Activated CD4-positive, alpha-beta T cell treated with anti-CD3 and anti-CD28 coated beads, Interleukin-2, amount 10 ng/mL, durations not matched to agents 24 days and 14 days (primary cell): ENCODE measurements at regions not wholly inside any gene's neighbourhood (a gene's known extent, or its start where the extent isn't known, plus 50 kb on each side); places are given as distances from the start of the nearest gene placed in this dataset.

Experiments
- DNase-seq: peaks from one replicate; pipeline ENCODE4 v3.0.0; 2022
- H3K27ac Mint-ChIP-seq: one replicate; pipeline ENCODE4 v1.8.0; 2022; ENCODE audit warnings: mild to moderate bottlenecking, mixed read lengths
- H3K27me3 Mint-ChIP-seq: one replicate; pipeline ENCODE4 v1.8.0; 2022; ENCODE audit warnings: mixed read lengths
- H3K36me3 Mint-ChIP-seq: one replicate; pipeline ENCODE4 v1.8.0; 2022; ENCODE audit warnings: low read depth, mild to moderate bottlenecking, mixed read lengths
- H3K4me1 Mint-ChIP-seq: one replicate; pipeline ENCODE4 v1.8.0; 2021; ENCODE audit warnings: mixed read lengths
- H3K4me3 Mint-ChIP-seq: one replicate; pipeline ENCODE4 v1.8.0; 2022; ENCODE audit warnings: mild to moderate bottlenecking, moderate library complexity, mixed read lengths
- H3K9me3 Mint-ChIP-seq: one replicate; pipeline ENCODE4 v1.8.0; 2021; ENCODE audit warnings: mixed read lengths
- intact Hi-C: fragments of 100-400 bp; cut with micrococcal nuclease; formaldehyde crosslinking; loops from one replicate; pipeline ENCODE4 v1.15.1; 2023

DNA sequence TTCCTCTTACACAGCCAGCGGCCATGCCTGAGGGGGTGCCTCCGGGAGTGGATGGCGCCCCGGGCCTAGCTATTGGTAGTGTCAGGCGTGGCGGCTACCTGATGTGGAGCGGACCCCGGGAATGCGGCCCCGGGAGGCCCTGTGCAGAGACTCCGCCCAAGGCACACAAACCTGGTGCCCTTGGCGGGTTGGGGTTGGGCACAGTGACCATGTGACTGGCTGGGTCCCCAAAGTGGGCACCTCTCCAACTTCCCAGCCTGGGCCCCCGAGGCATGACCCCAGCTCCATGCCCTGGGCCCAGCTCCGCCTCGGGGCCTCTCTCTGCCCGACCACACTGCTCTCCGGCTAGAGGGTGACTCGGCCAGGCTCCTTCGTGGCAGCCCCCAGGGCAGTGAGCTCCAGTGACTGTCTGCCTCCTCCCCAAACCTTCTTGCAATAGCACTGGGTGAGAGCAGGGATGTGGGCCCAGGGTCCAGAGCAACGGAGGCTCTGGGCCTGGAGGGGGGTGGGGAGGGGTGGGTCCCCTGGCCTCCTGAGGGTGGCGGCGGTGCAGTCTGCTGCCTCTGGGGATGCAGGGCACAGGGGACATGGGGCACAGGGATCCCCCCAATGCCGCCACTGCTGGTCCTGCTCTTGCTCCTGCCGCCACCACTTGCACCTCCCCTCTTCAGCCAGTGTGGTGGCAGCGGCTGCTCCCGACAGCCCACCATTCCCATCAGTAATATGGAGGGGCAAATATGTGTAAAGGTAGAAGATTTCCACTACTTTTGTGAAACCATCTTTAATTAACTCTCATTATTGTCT, 942.9 kb upstream of the EPHA7 start:
- H3K4me3 Mint-ChIP-seq: no peak overlapping the region
- no peak for DNase-seq
- H3K27ac Mint-ChIP-seq: no peak overlapping the region
- intact Hi-C loops: no loop called here
- H3K9me3 Mint-ChIP-seq: no peaks in the 10 kb centered on the region
- H3K36me3 Mint-ChIP-seq: no peaks in the 10 kb centered on the region
- H3K4me1 Mint-ChIP-seq: no peaks in the 10 kb centered on the region
- no peaks in the 10 kb centered on the region for H3K27me3 Mint-ChIP-seq

DNA sequence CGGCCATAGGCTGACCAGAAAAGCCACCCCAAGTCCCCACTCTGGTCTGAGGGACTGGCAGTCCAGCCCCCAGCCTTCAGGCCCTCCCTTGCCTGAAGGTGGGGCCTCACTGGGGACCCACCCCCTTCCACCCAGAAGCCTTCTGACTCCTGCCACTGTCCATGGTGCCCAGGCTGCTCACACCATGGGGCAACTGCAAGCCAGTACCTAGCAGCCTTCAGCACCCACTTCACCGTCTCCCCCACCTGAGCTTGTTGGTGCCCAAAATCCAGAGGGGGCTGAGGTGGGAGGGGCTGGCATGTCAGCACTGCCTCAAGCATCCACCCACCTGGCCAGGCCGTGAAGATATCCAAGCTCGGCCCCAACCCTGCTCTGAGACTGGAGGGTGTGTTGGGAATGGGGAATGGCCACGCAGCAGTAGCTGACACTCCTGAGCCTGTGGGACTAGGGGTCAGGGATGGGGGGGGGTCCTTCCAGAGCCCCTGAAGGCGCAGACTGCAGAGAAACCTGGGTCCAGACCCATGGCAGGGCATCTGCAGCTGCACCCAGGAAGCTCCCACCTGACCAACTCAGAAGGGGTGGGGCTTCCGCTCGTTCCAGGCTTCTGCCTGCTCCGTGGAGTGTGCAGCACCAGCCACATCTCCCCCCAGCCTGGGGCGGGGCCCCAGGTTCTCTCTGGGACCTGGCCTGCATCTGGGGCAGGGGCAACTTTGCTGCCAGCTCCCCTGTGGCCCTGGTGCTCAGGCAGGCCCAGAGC, 942.1 kb upstream of the EPHA7 start:
- Mint-ChIP-seq H3K4me1 (no peaks in the 10 kb centered on the region), H3K27me3 (no peaks in the 10 kb centered on the region), H3K4me3 (no peak overlapping the region), H3K36me3 (no peaks in the 10 kb centered on the region), H3K9me3 (no peaks in the 10 kb centered on the region), H3K27ac (no peak overlapping the region)
- intact Hi-C loops: no loop called here
- DNase-seq: no peak

DNA sequence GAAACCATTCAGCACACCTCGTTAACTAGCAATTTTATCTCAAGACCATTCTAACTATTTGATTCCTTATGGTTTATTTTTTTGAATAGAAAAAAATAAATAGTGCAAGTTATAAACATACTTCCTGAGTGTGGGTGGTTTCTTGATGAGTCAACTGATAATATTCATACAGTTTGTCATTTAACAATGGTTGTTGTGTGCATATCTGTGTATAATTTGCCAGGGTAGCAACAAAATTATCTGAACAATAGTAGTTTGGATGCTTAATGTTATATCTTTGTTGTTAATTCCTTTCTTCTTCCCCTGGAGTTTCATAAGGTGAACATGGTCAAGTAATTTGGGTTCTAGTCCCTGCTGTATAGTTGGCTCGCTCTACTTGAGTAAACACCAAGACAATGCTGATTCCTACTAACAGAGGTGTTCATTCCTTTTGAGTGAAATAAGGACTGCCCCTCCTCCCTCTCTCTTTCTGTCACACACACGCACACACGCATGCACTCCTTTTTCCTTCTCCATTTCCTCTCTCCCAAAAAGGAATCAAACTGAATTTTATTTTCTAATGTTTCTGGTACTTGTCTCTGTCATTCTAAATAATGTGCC, 938.1 kb upstream of the EPHA7 start:
- H3K27me3 Mint-ChIP-seq: no peaks in the 10 kb centered on the region
- no peak for DNase-seq
- no peak overlapping the region for H3K27ac Mint-ChIP-seq
- no peaks in the 10 kb centered on the region for H3K4me1 Mint-ChIP-seq
- H3K9me3 Mint-ChIP-seq: no peaks in the 10 kb centered on the region
- intact Hi-C loops: no loop called here
- H3K36me3 Mint-ChIP-seq: no peaks in the 10 kb centered on the region
- H3K4me3 Mint-ChIP-seq: no peak overlapping the region

DNA sequence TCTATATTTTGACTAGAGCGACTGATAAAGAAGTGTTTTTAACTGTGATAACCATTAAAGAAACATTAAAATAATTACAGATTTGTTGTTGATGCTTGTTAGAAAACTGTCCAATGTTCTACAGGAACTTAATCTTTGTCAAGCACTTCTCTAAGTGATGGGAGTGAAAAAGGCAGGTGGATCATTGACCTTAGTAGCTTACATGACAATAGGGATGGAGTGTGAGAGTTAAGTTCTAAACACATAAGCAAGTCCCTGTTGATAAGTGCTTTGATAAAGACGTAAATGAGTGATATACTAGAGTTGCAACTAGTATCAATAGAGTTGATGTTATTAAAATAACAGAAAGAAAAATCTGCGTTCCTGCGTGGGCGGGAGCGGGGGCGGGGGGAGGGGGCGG, 931.5 kb upstream of the EPHA7 start:
- intact Hi-C loops: no loop called here
- Mint-ChIP-seq H3K36me3 (no peaks in the 10 kb centered on the region), H3K27ac (no peak overlapping the region), H3K9me3 (no peaks in the 10 kb centered on the region), H3K4me3 (no peak overlapping the region), H3K27me3 (no peaks in the 10 kb centered on the region), H3K4me1 (no peaks in the 10 kb centered on the region)
- DNase-seq: no peak

DNA sequence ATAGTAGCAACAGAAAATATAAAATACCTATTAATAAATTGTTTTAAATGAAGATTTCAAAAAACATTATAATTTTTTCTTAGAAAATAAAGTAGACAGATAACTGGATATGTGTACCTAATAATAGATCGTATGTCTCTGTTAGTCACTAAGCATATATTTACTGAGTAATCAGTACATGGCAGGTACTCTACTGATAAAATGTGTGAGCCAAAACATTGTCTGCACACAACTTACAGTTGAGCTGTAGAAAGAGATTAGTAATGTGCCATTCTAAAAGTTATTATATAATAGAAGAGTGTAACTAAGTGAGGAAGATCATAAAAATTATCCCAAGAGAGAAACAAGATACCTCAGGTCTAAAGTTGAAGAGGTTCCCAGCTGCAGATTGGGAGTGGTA, 929.9 kb upstream of the EPHA7 start:
- Mint-ChIP-seq H3K9me3 (no peaks in the 10 kb centered on the region), H3K27ac (no peak overlapping the region), H3K4me3 (no peak overlapping the region), H3K27me3 (no peaks in the 10 kb centered on the region), H3K4me1 (no peaks in the 10 kb centered on the region), H3K36me3 (no peaks in the 10 kb centered on the region)
- DNase-seq: no peak
- intact Hi-C loops: no loop called here

DNA sequence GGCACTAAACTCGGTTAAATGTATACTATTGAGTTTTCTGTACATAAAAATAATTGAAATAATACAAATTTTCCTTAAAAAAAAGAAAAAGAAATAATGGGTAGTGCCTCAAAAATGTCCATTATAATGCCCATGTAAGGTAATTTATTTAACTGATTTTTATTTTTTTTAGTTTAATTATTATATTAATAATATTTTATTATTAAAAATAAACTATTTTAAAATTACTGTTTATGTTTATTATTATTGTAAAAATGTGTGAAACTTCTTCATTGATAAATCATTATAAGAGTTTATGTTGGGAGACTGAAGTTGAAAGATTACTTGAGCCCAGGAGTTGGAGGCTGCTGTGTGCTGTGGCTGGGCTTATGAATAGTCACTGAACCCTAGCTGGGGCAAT, 925.5 kb upstream of the EPHA7 start:
- no peaks in the 10 kb centered on the region for H3K27me3 Mint-ChIP-seq
- H3K4me1 Mint-ChIP-seq: no peaks in the 10 kb centered on the region
- H3K36me3 Mint-ChIP-seq: no peaks in the 10 kb centered on the region
- intact Hi-C loops: no loop called here
- H3K9me3 Mint-ChIP-seq: peaks cover 7% of the 10 kb centered on the region
- DNase-seq: no peak
- H3K4me3 Mint-ChIP-seq: no peak overlapping the region
- H3K27ac Mint-ChIP-seq: no peak overlapping the region

DNA sequence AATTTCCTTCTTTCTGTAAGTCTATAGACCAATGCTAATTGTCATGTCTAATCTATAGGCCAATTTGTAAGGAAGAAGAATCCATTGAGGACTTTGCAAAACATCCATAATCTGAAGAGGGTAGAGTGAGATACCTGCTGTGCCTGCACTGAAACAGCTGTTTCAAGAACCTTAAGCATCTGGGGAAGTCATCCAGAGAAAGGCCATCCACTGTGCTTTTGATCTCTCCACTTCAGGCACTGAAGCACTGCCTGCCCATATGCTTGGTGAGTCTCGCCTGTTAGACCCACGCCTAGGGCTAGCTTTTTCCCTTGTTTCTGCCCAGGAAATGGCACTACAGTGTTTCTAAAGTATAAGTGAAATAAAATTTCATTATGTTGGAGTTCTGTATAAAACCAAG, 921.8 kb upstream of the EPHA7 start:
- Mint-ChIP-seq H3K4me1 (no peaks in the 10 kb centered on the region), H3K9me3 (peaks cover 7% of the 10 kb centered on the region)

DNA sequence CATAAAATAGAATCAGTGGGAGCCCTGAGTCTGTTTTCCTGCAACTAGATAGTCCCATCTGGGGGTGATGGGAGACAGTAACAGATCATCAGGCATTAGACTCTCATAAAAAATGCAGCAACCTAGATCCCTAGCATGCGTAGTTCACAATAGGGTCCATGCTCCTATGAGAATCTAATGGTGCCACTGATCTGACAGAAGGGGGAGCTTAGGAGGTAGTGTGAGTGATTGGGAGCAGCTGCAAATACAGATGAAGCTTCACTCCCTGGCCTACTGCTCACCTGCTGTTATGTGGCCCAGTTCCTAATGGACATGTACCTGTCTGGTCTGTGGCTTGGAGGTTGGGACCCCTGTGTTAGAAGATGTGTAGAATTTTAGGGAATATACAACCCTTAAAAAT, 904.5 kb upstream of the EPHA7 start:
- no peak for DNase-seq
- Mint-ChIP-seq H3K4me1 (no peaks in the 10 kb centered on the region), H3K27ac (no peak overlapping the region), H3K27me3 (no peaks in the 10 kb centered on the region), H3K9me3 (no peaks in the 10 kb centered on the region), H3K36me3 (no peaks in the 10 kb centered on the region), H3K4me3 (no peak overlapping the region)
- intact Hi-C loops: no loop called here

More for the DNA sequence above, 921.8 kb upstream of the EPHA7 start:
- H3K27ac Mint-ChIP-seq: no peak overlapping the region
- H3K27me3 Mint-ChIP-seq: no peaks in the 10 kb centered on the region
- no peaks in the 10 kb centered on the region for H3K36me3 Mint-ChIP-seq
- DNase-seq: no peak
- no peak overlapping the region for H3K4me3 Mint-ChIP-seq
- intact Hi-C loops: no loop called here

DNA sequence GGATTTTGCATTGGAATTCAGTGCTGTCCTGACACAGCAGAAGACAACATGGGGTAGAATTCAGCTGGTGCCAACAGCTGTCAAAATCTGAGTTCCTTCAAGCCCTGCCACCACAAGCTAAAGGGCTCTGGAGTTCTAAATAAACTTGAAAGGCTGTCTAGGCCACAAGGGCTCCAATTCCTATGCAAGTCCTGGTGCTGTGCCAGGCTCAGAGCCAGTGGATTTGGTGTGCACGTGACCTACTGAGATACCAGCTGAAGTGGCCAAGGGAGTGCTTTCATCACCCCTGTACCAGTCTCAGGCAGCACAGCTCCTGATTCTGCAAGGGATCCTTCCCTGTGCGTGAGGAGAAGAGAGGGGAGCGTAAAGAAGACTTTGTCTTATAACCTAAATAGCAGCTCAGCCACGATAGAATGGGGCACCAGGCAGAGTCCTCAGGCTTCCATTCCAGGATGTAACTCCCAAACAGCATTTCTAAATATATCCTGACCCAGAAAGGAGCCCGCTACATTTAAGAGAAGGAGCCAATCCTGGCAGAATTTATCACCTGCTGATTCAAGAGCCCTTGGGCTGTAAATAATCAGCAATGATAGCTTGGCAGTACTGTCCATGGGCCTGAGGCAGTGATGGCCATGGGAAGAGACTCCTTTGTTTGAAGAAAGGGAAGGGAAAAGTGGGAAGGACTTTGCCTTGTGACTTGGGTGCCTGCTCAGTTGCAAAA, 881.2 kb upstream of the EPHA7 start:
- Mint-ChIP-seq H3K4me3 (no peak overlapping the region), H3K36me3 (no peaks in the 10 kb centered on the region), H3K27ac (no peak overlapping the region), H3K9me3 (no peaks in the 10 kb centered on the region), H3K27me3 (no peaks in the 10 kb centered on the region), H3K4me1 (no peaks in the 10 kb centered on the region)
- intact Hi-C loops: no loop called here
- DNase-seq: no peak

DNA sequence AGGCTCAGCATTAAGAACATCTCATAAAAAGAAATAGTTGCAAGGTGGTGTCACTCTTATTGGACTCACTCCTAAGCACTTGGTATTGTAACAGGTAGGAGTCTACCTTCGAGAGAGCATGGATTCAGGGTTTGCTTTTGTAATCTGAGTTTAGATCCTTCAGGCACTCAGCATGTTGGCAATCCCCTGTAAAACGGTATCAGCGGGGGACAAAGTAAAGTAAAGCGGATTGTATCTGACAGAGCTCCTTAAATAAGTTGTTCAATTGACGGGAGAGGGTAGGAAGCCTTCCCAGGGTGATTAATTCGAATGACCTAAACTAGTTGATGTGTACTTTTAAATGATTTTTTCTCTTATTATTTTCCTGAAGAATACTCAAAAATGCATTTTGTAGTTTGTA, 869.8 kb upstream of the EPHA7 start:
- Mint-ChIP-seq H3K36me3 (no peaks in the 10 kb centered on the region), H3K9me3 (no peaks in the 10 kb centered on the region), H3K27ac (no peak overlapping the region), H3K4me3 (no peak overlapping the region), H3K4me1 (no peaks in the 10 kb centered on the region), H3K27me3 (no peaks in the 10 kb centered on the region)
- intact Hi-C loops: no loop called here
- no peak for DNase-seq

DNA sequence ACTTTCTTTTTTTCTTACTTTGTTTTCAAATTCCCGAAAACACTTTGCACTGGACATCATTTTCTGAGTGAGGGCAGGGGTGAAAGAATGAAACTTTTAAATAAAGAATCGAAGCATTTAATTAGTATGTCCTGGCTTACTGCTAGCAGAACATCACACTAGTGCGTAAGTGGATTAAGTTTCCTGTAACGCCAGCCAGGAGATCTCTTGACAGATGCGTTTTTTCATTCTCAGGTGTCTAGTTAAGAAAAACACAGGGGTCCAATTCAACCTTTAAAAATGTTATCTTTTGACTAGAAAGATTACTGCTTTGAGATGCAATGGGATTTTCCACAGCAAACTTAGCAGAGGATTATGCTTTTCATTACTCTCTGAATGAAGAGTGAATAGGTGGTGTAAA, 858.8 kb upstream of the EPHA7 start:
- Mint-ChIP-seq H3K27me3 (no peaks in the 10 kb centered on the region), H3K4me3 (no peak overlapping the region), H3K27ac (no peak overlapping the region), H3K36me3 (no peaks in the 10 kb centered on the region), H3K4me1 (no peaks in the 10 kb centered on the region), H3K9me3 (no peaks in the 10 kb centered on the region)
- no peak for DNase-seq
- intact Hi-C loops: no loop called here

DNA sequence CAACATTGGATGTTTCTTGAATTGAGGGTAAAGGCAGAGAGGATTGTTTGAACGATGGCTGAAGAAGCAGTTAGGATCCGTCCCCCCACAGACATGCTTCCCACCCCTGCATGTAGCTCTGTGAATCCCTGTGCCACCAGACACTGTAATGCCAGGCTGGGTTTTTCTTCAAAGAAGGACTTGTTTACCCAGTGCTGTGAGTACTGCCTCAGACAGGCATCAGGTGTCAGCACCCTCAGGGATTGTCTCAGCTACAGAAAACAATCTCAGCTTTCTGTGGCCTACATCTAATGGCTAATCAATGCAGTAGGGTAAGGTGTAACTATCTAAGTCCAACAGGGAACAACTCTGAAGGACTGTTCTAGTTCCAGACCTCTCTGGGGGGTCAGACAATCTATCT, 853.0 kb upstream of the EPHA7 start:
- no peaks in the 10 kb centered on the region for H3K9me3 Mint-ChIP-seq
- intact Hi-C loops: no loop called here
- DNase-seq: no peak
- H3K4me1 Mint-ChIP-seq: no peaks in the 10 kb centered on the region
- H3K36me3 Mint-ChIP-seq: no peaks in the 10 kb centered on the region
- H3K27me3 Mint-ChIP-seq: no peaks in the 10 kb centered on the region
- no peak overlapping the region for H3K4me3 Mint-ChIP-seq
- H3K27ac Mint-ChIP-seq: no peak overlapping the region

DNA sequence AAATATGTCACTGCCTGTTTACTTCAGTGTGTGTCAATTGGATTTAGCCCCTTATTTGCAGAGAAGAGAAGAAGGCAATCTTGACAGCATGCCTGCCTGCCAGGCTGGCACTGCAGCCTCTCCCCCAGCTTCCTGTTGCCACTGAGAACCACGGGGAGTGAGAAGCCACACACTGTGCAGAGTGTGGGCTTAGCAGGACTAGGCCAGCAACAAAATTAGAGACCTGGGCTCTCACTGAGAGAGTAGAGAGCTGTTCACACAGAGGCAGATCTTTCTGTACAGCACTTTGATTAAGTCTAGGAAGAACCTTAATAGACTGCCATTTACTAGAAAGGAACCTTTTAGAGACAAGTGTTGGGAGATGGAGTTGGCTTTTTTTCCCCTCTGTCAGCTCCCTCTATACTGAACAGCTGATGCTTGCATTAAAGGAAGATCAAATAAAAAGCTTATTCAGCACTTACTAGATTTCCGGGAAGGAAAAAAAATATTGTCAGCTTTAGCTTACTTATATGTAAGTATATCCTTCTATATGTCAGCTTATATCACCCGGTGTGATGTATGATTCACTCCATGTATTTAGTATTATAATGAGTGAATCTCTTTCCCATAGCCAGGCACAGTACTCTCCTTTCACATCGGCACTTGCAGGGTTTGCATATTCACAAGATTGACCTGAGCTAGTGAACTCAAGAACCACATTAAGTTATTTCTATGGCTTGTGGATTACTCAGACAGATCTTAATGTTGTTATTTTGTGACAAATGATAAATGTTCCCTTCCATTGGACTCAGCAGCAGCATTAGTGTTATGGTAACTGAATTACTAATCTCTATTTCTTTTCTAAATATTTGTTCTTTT, 851.0 kb upstream of the EPHA7 start:
- no peaks in the 10 kb centered on the region for H3K4me1 Mint-ChIP-seq
- H3K36me3 Mint-ChIP-seq: no peaks in the 10 kb centered on the region
- no peak overlapping the region for H3K4me3 Mint-ChIP-seq
- H3K27me3 Mint-ChIP-seq: no peaks in the 10 kb centered on the region
- intact Hi-C loops: no loop called here
- no peak overlapping the region for H3K27ac Mint-ChIP-seq
- peaks cover 3% of the 10 kb centered on the region for H3K9me3 Mint-ChIP-seq
- DNase-seq: no peak
